ENCODE measurements at regions not wholly inside any gene's neighbourhood (a gene's known extent, or its start where the extent isn't known, plus 50 kb on each side); places are given as distances from the start of the nearest gene placed in this dataset.
A peak's percentile ranks its signal among the peaks of the same experiment; 100 is the strongest.
"Not testable (repeated sequence)": the region's sequence is repeated elsewhere in the genome, so short reads cannot be mapped to it uniquely, and the experiment has no call there.

DNA sequence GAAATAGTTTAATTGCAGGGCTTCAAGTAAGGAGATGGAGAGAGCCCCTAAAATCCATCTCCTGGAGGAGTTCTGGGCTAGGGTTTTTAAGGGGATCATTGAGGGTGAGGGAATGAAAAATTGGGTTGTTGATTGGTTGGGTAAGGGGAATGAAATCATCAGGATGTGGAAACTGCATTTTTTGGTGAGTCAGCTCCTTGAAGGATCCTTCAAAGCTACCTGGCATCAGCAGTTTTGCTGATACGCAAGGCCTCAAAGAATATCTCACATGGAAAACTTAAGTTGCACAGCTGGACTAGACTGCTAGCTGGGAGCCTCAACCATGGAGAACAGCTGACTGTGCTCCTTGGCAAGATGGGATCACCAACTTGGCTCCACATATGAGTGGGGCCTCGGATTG, 136.7 kb downstream of the FGF10 start:
- no peak for FAIRE-seq
- DNase-seq (ENCODE audit: insufficient read length, low spot score), result no peak

DNA sequence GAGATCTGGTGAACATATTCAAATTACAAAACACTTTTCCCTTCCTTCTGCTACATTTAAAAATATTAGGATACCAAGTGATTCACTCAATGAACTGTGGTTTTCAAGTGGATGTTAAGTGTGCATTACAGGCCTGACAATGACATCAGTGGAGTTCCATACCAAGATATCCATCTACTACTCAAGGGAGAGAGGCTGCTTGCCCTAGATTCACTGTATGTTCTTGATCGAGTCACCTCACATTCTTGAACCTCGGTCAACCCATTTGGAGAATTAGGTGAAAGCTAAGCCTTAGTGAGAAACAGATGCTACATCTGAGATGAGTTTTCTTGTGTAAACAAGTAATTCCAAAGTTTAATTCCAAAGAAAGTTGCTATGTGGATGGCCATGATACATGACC, 142.2 kb downstream of the FGF10 start:
- FAIRE-seq (no peak), DNase-seq (ENCODE audit: insufficient read length, low spot score) (no peak)

DNA sequence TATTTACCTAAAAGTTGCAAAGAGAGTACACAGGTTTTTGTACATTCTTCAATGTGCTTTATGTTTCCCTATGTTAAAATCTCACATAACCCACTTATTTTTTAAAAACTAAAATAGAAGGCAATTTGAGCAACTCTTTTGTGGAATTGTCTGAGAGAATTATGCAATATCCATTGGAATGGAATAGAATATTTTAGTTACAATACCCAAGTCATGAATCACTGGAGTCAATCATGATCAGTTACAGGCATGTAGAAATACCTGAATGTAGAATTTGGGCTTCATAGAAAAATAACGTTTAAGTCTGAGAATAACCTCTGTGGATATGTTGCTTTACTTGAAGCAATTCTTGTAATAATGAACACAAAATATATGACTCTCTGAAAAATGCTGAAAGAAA, 143.3 kb downstream of the FGF10 start:
- DNase-seq (ENCODE audit: insufficient read length, low spot score) (no peak), FAIRE-seq (no peak)

DNA sequence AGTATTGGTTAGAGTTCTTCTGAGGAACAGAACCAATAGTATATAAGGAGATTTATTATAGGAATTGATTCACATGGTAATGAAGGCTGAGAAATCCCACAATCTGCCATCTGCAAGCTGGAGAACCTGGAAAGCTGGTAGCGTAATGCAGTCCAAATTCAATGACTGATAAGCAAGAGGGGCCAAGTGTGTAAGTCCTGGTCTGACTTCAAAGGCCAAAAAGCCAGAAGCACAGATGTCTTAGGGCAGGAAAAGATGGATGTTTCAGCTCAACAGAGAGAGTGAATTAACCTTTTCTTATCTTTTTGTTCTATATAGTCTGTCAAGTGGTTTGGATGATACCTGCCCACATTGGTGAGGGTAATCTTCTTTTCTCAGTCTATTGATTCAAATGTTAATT, 146.4 kb downstream of the FGF10 start:
- FAIRE-seq (no peak), DNase-seq (ENCODE audit: insufficient read length, low spot score) (no peak)

DNA sequence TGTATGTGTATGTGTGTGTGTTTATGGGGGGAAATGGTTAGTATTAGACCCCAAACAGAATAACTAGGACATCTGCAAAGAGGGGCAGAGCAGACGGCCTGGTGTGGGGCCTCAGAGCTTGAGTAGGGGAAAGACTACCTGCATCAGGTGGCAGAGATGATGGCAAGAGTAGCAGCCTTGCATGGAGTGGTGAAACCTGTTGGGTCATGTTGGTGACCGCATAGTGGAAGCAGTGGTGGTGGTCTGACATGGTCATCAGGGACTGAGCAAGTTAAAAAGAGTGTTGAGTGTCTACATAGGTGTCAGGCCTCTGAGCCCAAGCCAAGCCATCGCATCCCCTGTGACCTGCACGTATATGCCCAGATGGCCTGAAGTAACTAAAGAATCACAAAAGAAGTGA, 153.2 kb downstream of the FGF10 start:
- DNase-seq (ENCODE audit: insufficient read length, low spot score) (no peak), FAIRE-seq (no peak)

DNA sequence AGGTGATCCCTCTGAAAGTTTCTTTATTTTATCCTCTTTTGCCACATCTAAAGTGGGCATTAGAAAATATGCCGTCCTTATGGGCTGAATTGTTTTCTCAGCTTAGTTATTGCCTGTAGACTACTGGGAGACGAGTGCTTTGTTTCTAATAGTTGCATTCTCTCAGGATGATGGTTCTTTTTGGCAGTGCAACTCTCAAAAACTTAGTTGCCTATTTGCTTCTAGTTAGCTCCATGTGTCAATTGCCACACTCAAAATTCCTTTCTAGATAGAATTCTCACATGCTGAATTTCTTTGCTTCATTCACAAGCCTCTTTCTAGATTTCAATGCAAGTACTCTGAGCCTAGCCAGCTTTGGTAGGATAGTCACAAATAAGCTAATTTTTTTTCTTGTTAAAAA, 155.5 kb downstream of the FGF10 start:
- FAIRE-seq (no peak), DNase-seq (ENCODE audit: insufficient read length, low spot score) (no peak)

DNA sequence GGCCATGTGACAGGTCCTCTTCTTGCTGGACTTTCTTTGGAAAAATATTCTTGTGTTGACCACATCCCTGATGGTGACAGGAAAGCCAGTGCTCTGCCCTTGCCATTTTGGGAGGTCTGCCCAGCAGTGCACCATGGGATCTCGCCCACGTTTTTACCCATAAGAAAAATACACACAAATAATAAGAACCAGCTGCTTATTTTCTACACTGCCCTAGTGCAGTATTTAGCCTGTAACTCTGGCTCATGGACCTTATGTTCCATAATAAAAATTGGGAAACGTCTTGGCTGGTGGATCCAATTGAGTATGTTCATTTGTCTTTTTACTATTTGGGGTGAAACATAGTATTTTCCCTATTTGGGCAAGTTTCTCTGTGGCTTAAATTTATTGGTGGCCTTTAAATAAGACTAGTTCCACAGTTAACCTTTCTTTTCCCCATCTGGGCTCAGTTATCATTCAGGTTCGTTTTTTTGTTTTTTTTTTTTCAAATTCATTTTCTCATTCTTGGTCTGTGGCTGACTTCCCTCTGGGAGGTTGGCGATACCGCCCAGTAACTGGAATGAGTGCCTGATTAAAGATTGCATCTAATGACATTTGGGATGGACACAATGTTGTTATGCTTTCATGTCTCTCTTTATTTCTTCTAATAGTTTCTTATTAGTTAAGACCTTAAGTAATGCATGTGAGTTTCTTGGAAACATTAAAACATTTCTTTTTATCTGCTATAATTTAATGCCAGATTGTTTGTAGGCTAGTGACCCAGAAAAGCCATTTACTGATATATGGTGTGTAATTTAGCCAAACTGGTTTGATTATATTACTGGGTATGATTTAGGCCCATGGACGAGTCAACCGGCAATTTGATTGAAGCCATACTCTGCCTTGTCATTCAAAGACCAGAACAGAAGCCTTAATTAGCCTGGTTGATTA, 163.7 kb downstream of the FGF10 start:
- FAIRE-seq, result no peak
- no peak for DNase-seq (ENCODE audit: insufficient read length, low spot score)

DNA sequence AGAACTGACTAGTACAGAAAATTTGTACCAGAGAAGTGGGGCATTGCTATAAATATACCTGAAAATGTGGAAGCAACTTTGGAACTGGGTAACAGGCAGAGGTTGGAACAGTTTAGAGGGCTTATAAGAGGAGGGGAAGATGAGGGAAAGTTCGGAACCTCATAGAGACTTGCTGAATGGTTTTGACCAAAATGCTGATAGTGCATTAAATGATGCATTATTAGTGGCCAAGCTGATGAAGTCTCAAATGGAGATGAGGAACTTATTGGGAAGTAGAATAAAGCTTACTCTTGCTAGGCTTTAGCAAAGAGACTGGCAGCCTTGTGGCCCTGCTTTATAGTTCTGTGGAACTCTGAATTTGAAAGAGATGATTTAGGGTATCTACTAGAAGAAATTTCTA, 189.8 kb downstream of the FGF10 start:
- no peak for FAIRE-seq
- DNase-seq (ENCODE audit: insufficient read length, low spot score), result no peak

DNA sequence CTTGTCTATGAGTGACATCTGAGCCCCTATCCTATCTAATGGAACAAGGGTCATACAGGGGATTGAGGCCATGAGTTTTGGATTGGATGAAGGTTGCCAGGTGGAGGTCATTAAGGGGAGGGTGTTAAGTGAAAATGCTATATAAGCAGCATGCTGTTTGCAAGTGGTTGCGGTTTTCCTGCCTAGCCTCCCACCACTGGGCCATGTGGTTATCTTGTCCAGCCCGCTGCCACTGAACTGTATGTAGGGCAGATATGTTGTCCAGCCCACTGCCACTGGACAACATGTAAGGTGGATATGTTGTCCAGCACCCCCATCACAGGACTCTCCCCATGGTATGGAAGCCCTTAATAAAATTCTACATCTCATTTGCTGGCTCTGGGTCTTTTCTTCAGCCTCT, 200.0 kb downstream of the FGF10 start:
- DNase-seq (ENCODE audit: insufficient read length, low spot score) (no peak), FAIRE-seq (no peak)

DNA sequence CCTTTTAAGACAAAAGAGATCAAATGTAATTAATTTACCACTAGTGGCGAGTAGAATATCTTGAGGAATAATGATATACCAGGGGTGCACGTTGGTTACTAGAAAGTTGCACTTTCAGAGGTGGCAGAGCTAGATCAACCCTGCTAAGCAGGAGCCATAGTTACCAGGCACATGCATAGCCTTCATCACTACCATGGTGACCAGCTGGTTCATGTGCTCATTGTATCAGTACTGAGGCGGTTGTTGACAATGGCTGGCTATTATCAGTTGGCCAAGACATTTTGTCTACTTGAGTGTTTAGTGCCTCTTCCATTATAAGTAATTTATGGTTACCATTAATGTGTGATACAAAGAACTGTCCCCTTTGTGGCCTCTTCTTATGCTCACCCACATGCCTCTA, 201.2 kb downstream of the FGF10 start:
- DNase-seq (ENCODE audit: insufficient read length, low spot score), result no peak
- no peak for FAIRE-seq

DNA sequence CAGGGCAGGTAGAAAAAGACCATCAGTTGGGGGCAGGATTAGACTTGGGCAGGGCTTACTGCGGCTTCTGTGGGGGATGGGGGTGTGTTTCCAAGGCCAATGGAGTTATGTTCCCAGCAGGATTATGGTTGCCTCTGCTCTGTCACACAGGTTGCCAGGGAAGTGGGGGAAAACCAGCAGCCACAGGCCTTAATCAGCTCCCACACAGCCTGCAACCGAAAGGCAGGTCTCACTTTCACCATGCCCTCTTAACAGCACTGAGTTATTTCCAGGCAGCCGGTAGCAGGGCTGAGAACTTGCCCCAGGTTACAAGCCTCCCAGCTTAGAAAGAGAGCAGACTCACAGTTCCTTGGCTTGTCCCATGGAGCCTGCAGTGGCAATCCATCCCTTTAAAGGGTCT, 205.5 kb downstream of the FGF10 start:
- no peak for FAIRE-seq
- DNase-seq (ENCODE audit: insufficient read length, low spot score), result no peak

DNA sequence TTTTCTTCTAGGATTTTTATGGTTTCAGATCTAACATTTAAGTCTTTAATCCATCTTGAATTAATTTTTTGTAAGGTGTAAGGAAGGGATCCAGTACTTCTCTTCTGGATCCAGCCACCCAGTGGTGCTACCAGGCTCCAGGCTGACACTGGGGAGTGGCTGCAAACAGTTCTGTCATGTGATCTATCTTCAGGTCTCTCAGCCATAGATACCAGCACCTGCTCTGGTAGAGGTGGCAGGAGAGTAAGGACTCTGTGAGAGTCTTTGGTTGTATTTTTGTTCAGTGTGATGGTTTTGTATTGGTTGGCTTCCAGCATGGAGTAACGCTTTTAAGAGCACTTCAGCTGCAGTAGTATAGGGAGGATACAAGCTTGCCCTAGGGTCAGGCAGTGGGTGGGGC, 205.9 kb downstream of the FGF10 start:
- FAIRE-seq (no peak), DNase-seq (ENCODE audit: insufficient read length, low spot score) (no peak)

DNA sequence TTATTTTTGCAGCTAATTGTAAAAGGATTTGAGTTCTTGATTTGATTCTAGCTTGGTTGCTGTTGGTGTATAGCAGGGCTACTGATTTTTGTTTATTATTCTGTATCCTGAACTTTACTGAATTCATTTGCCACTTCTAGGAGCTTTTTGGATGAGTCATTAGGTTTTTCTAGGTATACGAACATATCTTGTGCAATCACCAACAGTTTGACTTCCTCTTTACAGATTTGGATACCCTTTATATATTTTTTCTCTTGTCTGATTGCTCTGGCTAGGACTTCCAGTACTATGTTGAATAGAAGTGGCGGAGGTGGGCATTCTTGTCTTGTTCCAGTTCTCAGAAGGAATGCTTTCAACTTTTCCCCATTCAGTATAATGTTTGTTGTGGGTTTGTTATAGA, 210.8 kb downstream of the FGF10 start:
- FAIRE-seq (no peak), DNase-seq (ENCODE audit: insufficient read length, low spot score) (no peak)

DNA sequence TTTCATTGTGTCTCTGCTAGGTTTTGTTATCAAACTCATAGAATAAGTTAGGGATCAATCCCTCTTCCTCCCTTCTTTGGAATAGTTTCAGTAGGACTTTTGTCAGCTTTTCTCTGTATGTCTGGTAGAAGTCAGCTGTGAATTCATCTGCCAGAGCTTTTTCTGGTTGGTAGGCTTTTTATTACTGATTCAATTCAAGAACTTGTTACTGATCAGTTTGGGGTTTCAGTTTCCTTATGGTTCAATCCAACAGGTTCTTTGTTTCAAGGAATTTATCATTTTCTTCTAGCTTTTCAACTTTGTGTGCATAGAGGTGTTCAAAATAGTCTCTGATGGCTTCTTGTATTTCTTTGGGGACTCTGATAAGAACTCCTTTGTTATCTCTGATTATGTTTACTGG, 221.7 kb downstream of the FGF10 start:
- DNase-seq (ENCODE audit: insufficient read length, low spot score) (no peak), FAIRE-seq (no peak)

DNA sequence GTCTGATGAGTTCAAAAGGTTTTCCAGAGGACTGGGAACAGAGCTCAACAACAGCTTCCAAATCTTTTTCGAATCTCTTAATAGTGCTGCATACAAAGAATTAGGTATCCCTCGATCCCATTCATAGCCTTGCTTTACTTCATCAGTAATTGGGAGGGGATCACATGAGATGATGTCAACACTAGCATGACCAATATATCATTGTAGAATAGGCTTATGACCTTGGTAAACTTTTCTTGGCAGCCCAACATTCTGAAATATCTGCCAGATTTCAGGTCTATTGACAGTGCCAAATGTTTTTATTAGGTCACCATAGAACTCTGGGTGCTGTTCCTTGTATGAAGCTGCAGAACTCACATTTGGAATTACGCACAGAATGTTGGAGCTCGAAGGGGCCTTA, 228.9 kb downstream of the FGF10 start:
- DNase-seq (ENCODE audit: insufficient read length, low spot score) (no peak), FAIRE-seq (peak; percentile 31)

DNA sequence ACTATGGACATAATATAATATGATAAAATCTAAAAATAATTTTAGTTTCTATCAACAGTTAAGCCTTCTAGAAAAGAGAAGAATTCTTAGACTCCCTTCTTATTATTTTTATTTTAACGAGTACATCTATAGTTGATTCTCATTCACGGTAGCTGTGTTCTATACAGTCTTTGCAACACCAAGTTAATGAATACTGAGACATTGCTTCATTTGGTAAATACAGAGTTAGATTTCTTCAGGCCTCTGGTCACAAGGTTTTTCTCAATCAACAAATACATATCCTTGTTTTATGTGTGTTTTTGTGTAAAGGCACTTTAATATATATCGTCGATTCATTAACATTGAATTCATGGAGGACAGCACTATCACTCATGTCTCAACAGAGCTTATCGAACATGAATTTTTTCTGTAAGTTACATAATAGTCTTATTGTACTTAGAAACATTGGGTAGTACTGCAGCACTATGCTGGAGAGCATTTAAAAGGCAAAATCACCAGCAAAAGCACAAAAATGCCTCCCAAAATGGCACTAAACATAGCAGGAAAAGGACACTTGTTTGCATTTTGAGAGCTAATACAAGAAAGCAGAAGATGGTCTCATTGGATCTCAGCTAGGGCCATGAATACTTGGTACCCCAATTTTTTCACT, 239.0 kb downstream of the FGF10 start:
- DNase-seq (ENCODE audit: insufficient read length, low spot score) (no peak), FAIRE-seq (no peak)

DNA sequence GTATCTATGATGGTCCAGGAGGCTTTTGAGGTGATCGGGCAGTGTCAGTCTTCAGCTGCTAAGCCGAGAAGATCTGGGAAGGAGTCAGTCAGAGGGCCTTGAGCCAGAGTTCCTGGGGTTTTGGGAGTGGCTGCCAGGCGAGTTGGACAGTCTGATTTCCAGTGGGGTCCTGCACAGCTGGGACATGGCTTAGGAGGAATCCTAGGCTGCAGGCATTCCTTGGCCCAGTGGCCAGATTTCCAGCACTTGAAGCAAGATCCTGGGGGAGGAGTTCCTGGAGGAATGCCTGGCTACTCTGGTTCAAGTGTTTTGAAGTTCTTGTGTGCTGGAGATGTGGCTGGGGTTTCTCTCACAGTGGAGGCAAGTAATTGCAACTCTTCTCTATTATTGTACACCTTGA, 271.3 kb downstream of the FGF10 start:
- FAIRE-seq; DNase-seq (ENCODE audit: insufficient read length, low spot score): not testable (repeated sequence)

DNA sequence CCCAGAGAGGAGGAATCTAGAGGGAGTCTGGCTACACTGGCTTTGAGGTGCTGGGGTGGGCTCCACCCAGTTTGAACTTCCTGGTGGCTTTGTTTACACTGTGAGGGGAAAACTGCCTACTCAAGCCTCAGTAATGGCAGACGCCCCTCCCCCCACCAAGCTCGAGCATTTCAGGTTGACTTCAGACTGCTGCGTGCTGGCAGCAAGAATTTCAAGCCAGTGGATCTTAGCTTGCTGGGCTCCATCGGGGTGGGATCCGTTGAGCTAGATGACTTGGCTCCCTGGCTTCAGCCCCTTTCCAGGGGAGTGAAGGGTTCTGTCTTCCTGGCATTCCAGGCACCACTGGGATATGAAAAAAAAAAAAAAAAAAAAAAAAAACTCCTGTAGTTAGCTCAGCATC, 281.0 kb downstream of the FGF10 start:
- FAIRE-seq; DNase-seq (ENCODE audit: insufficient read length, low spot score): not testable (repeated sequence)

DNA sequence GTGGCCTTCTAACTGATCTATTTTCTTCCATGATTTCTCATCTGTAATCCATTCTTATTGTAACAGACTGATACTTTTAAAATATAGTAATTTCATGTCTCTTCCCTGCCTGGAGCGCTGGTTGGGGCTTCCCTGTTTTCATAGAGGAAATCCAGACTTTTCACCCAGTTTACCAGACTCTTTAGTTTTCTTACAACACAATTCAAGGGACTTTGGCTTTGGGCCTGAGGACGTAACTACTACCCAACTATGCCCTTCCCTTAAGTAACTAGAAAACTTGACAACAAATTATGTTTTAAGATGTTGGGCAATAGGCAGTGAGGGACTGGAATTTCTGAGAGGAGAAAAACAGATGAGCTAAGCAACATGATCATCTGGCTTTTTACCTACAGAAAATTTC, 289.6 kb downstream of the FGF10 start:
- FAIRE-seq (no peak), DNase-seq (ENCODE audit: insufficient read length, low spot score) (no peak)

DNA sequence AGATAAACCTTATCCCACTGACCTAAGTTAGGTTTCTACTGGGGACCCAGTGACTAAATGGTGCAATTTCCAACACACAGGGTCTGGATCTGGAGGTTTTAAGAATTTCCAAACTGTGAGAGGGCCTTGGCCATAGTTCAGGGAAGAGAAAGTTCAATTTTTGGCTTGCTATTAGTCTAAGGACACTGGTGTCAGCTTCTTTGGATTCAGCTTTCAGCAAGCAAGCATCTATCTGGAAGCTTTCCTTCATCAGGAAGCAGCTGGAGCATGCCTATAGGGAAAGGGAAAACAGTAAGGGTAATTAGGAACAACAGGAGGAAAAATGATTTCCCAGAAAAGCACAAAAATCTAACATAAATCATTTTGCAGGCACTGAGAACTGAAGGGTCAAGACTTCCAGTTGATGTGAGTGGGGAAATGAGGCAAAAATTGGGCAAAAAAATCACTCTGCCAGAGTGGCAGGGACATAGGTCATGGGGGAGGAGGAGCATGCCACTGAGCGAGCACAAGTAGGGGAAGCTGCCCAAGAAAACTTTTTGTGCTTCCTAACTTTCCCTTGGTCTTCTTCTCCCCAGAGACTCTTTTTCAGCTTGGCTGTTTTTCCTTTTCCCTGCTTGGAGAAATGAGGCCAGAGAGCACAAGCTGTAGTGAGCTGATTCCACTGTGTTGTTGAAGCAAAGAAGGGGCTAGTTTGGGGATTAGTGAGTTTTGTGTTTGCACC, 299.6 kb downstream of the FGF10 start:
- FAIRE-seq, result no peak
- DNase-seq (ENCODE audit: insufficient read length, low spot score), result no peak

DNA sequence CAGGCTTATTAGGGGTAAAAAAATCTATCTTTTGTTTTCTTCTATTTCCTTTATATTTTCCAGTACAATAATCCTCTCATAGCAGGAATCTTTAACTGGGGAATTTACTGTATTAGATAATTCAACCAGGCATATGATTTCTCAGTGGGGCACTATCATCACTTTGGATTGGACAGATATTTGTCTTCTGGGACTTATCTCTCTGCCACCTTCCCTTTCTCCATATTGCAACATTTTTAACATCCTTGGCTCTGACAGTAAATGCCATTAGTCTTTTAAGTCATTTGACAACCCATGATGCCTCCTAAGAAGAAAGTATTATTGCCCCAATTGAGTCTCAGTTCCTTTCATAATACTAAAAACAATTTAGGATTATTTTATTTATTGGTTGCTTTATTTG, 304.1 kb downstream of the FGF10 start:
- no peak for DNase-seq (ENCODE audit: insufficient read length, low spot score)
- no peak for FAIRE-seq

DNA sequence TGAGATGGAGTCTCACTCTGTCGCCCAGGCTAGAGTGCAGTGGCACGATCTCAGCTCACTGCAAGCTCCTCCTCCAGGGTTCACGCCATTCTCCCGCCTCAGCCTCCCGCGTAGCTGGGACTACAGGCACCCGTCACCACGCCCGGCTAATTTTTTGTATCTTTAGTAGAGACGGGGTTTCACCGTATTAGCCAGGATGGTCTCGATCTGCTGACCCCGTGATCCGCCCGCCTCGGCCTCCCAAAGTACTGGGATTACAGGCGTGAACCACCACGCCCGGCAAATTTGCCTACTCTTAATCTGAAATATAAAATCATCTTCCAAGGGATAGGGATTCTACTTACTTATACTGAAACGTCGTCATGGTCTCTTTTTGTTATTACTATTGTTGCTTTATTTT, 314.7 kb downstream of the FGF10 start:
- not testable (repeated sequence) for DNase-seq (ENCODE audit: insufficient read length, low spot score); FAIRE-seq
